GM23248 (cell line): ENCODE measurements at regions not wholly inside any gene's neighbourhood (a gene's known extent, or its start where the extent isn't known, plus 50 kb on each side); places are given as distances from the start of the nearest gene placed in this dataset.

ENCODE experiments used
- DNase-seq: peaks from one replicate; pipeline ENCODE4 v3.0.0-alpha.2; 2015
- H2AFZ ChIP-seq: fragments of 200-600 bp; sonication (generic); 2 replicates; pipeline ENCODE4 v1.6.1; 2016; ENCODE audit warnings: antibody characterized with exemption
- H3F3A ChIP-seq: fragments of 200-600 bp; sonication (generic); 2 replicates; pipeline ENCODE4 v1.6.1; 2016; ENCODE audit warnings: mild to moderate bottlenecking, antibody characterized with exemption, mixed run types; ENCODE audit not compliant: insufficient read depth
- H3K27ac ChIP-seq: fragments of 200-600 bp; sonication (generic); 2 replicates; pipeline ENCODE4 v1.5.1; 2016; ENCODE audit warnings: mild to moderate bottlenecking
- H3K27me3 ChIP-seq: fragments of 200-600 bp; sonication (generic); replicated peaks from 2 replicates; pipeline ENCODE4 v1.6.1; 2016; ENCODE audit warnings: mild to moderate bottlenecking; ENCODE audit not compliant: insufficient read depth
- H3K36me3 ChIP-seq: fragments of 200-600 bp; sonication (generic); 2 replicates; pipeline ENCODE4 v1.6.1; 2016; ENCODE audit warnings: low read depth, mild to moderate bottlenecking
- H3K4me1 ChIP-seq: fragments of 200-600 bp; sonication (generic); 2 replicates; pipeline ENCODE4 v1.6.1; 2016; ENCODE audit warnings: mild to moderate bottlenecking; ENCODE audit not compliant: insufficient read depth
- H3K4me2 ChIP-seq: fragments of 200-600 bp; sonication (generic); one replicate; pipeline ENCODE4 v1.6.1; 2016; ENCODE audit warnings: mild to moderate bottlenecking; ENCODE audit not compliant: unreplicated experiment
- H3K4me3 ChIP-seq: fragments of 200-600 bp; sonication (generic); 2 replicates; pipeline ENCODE4 v1.5.1; 2016; ENCODE audit warnings: mild to moderate bottlenecking
- H3K79me2 ChIP-seq: fragments of 200-600 bp; sonication (generic); 2 replicates; pipeline ENCODE4 v1.6.1; 2016; ENCODE audit warnings: mild to moderate bottlenecking; ENCODE audit not compliant: insufficient read depth
- H3K9ac ChIP-seq: fragments of 200-600 bp; sonication (generic); 2 replicates; pipeline ENCODE4 v1.6.1; 2016; ENCODE audit warnings: mild to moderate bottlenecking
- H3K9me2 ChIP-seq: fragments of 200-600 bp; sonication (generic); 2 replicates; pipeline ENCODE4 v1.6.1; 2016; ENCODE audit warnings: mixed run types, mild to moderate bottlenecking, moderate library complexity; ENCODE audit not compliant: insufficient read depth
- H3K9me3 ChIP-seq: fragments of 200-600 bp; sonication (generic); one replicate; pipeline ENCODE4 v1.6.1; 2017; ENCODE audit warnings: low read depth
- H4K20me1 ChIP-seq: fragments of 200-600 bp; sonication (generic); 2 replicates; pipeline ENCODE4 v1.6.0; 2016; ENCODE audit not compliant: insufficient read depth
- EZH2 ChIP-seq: fragments of 200-600 bp; sonication (generic); IDR thresholded peaks from 2 replicates; pipeline ENCODE4 v1.6.1; 2018; ENCODE audit warnings: antibody characterized with exemption, mild to moderate bottlenecking; ENCODE audit not compliant: insufficient read depth, poor library complexity, severe bottlenecking
- EZH2phosphoT487 ChIP-seq: fragments of 200-600 bp; sonication (generic); IDR thresholded peaks from 2 replicates; pipeline ENCODE4 v1.6.1; 2018; ENCODE audit warnings: antibody characterized with exemption, moderate library complexity, mild to moderate bottlenecking, low read depth; ENCODE audit not compliant: insufficient read depth
- WGBS, 2 experiments: methylation state at CpG; one replicate each; pipeline ENCODE4 v1.1.6; 2015 to 2017; ENCODE audit warnings: low lambda C conversion rate in 2 of 2, low coverage in 1 of 2; ENCODE audit errors: missing lambda C conversion rate in 2 of 2; 5-methylcytosine and 5-hydroxymethylcytosine counted together
- in situ Hi-C: fragments of 300-500 bp; cut with MboI; formaldehyde crosslinking; loops from 2 replicates; pipeline ENCODE4 v1.15.0; 2020

DNA sequence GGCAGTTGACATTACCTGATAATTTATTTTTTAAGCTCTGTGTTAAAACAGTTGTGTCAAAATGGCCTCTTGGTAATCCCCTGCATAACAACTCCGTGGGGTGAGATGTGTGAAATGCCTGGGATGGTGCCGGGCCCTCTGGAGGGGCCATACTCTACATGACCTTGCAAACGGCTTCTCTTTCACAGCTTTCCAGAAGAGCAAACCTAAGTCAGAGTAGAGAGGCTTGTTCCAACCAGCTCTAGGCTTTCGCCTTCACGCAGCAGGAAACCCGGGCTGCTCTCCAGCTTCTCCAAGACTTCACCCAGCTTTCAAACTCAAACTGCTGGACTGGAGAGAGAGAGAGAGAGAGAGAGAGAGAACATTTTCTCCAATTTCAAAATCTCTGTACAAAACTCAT, 120.1 kb downstream of the SNX18 start:
- WGBS, 2 experiments, result 63% methylated on average over 6 of the region's 6 CpGs
- Histone ChIP-seq H3K27me3 (no peaks in the 10 kb centered on the region), H4K20me1 (no peaks in the 10 kb centered on the region), H2AFZ (no peak overlapping the region), H3K36me3 (no peaks in the 10 kb centered on the region), H3K9me3 (no peaks in the 10 kb centered on the region), H3K4me3 (no peak overlapping the region), H3K9ac (no peak overlapping the region), H3F3A (0 out of 2 replicates have a peak, but pooled peaks cover 2% of the 10 kb centered on the region), H3K79me2 (no peaks in the 10 kb centered on the region), H3K4me1 (no peaks in the 10 kb centered on the region), H3K9me2 (no peaks in the 10 kb centered on the region), H3K27ac (no peak overlapping the region), H3K4me2 (no peak overlapping the region)
- DNase-seq, result no peak
- TF ChIP-seq EZH2 (no peak), EZH2phosphoT487 (no peak)
- in situ Hi-C loops, result no loop called here

DNA sequence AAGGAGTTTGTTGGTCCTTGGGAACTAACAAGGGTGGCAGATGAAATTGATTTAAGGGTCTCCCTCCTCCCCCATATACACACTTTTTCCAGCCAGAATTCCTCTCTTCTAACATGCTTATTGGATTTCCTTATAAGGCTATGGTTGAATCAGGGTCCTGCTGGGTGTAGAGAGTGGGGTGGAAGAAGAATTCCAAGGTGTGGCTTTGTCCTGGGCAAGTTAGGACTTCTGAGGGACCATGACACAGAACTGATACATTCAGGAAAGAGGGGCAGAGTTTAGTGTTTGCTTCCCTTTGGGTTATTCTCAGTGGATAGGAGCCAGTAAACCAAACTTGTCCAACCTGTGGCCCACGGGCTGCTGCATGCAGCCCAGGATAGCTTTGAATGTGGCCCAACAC, 116.5 kb downstream of the SNX18 start:
- Histone ChIP-seq H2AFZ (no peak overlapping the region), H3K79me2 (no peaks in the 10 kb centered on the region), H3K27me3 (no peaks in the 10 kb centered on the region), H3K4me3 (no peak overlapping the region), H3K36me3 (no peaks in the 10 kb centered on the region), H3K4me1 (peaks cover 5% of the 10 kb centered on the region; the same call in 1 of the 2 replicates), H3K4me2 (no peak overlapping the region), H3K9me2 (no peaks in the 10 kb centered on the region), H3K9me3 (no peaks in the 10 kb centered on the region), H4K20me1 (no peaks in the 10 kb centered on the region), H3F3A (peaks cover 6% of the 10 kb centered on the region; the same call in 1 of the 2 replicates), H3K9ac (no peak overlapping the region), H3K27ac (no peak overlapping the region)
- no peak for DNase-seq
- 75 to 85% methylated on average over 1 of the region's 1 CpG for WGBS, 2 experiments
- in situ Hi-C loops, result no loop called here
- no peak for TF ChIP-seq EZH2
- no peak for TF ChIP-seq EZH2phosphoT487

DNA sequence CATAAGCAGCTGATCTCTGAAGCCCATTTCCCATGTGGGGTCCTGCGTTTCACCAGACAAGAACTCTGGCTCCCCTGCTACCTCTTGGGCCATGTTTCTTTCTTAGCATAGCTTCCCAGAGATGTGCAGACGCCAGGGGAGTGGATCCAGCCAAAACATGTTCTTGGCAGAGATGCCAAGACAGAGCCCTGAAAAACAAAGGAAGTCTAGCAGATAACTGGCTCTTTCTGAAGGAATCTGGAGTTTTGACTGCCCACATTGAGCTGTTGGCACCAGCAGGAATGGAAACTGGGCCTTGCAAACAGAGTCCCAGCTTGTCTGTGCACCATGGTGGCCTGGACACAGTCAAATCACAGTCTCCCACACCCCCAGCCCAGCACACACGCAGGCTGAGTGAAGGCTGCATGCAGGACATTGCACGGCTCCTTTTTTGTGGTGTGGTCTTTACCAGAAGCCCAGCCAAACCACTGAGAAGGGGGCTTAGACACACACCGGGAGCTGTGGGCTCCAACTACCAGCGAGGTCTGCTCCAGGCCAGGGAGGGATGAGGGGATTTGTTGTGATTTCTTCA, 114.7 kb downstream of the SNX18 start:
- Histone ChIP-seq H4K20me1 (no peaks in the 10 kb centered on the region), H2AFZ (no peak overlapping the region), H3K27me3 (no peaks in the 10 kb centered on the region), H3K4me1 (peaks cover 5% of the 10 kb centered on the region; the same call in 1 of the 2 replicates), H3K4me2 (no peak overlapping the region), H3K27ac (no peak overlapping the region), H3K9me2 (no peaks in the 10 kb centered on the region), H3K9ac (no peak overlapping the region), H3F3A (peaks cover 6% of the 10 kb centered on the region; the same call in 1 of the 2 replicates), H3K4me3 (no peak overlapping the region), H3K9me3 (no peaks in the 10 kb centered on the region), H3K36me3 (no peaks in the 10 kb centered on the region), H3K79me2 (no peaks in the 10 kb centered on the region)
- TF ChIP-seq EZH2phosphoT487 (no peak), EZH2 (no peak)
- no peak for DNase-seq
- in situ Hi-C loops, result no loop called here
- WGBS, 2 experiments, result 40 to 46% methylated on average over 6 of the region's 6 CpGs

DNA sequence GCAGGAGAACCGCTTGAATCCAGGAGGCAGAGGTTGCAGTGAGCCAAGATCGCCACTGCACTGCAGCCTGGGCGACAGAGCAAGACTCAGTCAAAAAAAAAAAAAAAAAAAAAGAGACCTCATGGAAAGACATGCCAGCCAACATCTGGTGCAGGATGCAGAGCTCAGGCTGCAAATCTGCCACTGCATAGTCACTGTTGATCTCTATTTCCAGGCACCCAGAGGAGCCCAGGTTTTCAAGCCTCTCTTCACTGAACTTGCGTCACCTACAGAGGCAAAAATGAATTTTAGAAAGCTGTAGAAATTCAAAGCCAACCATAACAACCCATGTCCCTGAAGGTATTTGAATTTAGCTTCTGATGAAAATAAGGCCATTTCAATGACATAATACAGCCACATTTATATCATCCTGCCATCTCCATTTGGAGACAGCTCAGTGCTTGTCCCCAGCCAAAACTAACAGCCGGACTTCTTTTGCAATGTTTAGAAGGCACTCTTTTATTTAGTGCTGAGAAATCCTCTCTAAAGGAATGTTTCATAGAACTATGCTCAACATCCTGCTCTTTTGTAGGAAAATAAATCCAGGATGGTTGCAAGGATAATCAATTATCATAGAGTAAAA, 113.3 kb downstream of the SNX18 start:
- 47 to 52% methylated on average over 5 of the region's 5 CpGs for whole genome bisulfite sequencing, 2 experiments
- H2AFZ ChIP-seq, result no peak overlapping the region
- H3K9me2 ChIP-seq, result no peaks in the 10 kb centered on the region
- TF ChIP-seq EZH2phosphoT487, result no peak
- TF ChIP-seq EZH2, result no peak
- in situ Hi-C loops, result no loop called here
- H3F3A ChIP-seq, result peaks cover 10% of the 10 kb centered on the region; the same call in 1 of the 2 replicates
- DNase-seq, result peak; percentile 54
- no peak overlapping the region for H3K27ac ChIP-seq
- no peak overlapping the region for H3K4me2 ChIP-seq
- H3K79me2 ChIP-seq, result no peaks in the 10 kb centered on the region
- no peak overlapping the region for H3K4me3 ChIP-seq
- peaks cover 7% of the 10 kb centered on the region; the same call in 1 of the 2 replicates for H3K4me1 ChIP-seq
- H3K9me3 ChIP-seq, result no peaks in the 10 kb centered on the region
- no peaks in the 10 kb centered on the region for H3K27me3 ChIP-seq
- H3K9ac ChIP-seq, result no peak overlapping the region
- H3K36me3 ChIP-seq, result no peaks in the 10 kb centered on the region
- no peaks in the 10 kb centered on the region for H4K20me1 ChIP-seq

DNA sequence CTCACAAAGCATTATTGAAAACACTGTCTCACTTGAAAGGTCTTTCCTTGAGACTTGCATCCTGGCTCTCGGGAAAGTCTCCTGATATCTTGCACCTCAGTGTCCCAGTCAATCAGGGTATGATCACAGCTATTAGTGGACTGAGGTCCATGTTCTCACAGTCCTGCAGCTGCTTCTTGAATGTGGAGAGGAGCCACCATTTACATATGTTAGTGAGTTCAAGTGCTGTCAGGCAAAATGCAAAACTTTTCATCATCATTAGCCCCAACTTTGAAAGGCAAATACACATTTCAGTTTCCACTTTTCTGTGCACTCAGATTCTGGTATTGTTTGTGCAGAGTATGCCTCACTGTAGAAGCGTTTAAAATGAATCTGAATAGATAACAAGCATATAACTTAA, 111.6 kb downstream of the SNX18 start:
- Histone ChIP-seq H3K4me1 (peaks cover 25% of the 10 kb centered on the region), H2AFZ (no peak overlapping the region), H3K27ac (no peak overlapping the region), H3K36me3 (no peaks in the 10 kb centered on the region), H3K4me3 (no peak overlapping the region), H3K9me3 (no peaks in the 10 kb centered on the region), H3K9me2 (no peaks in the 10 kb centered on the region), H4K20me1 (no peaks in the 10 kb centered on the region), H3F3A (peaks cover 27% of the 10 kb centered on the region), H3K79me2 (no peaks in the 10 kb centered on the region), H3K4me2 (no peak overlapping the region), H3K9ac (no peak overlapping the region), H3K27me3 (no peaks in the 10 kb centered on the region)
- TF ChIP-seq EZH2phosphoT487 (no peak), EZH2 (no peak)
- 72 to 75% methylated on average over 2 of the region's 2 CpGs for WGBS, 2 experiments
- no peak for DNase-seq
- in situ Hi-C loops, result no loop called here
